K562 (cell line): ENCODE measurements at regions not wholly inside any gene's neighbourhood (a gene's known extent, or its start where the extent isn't known, plus 50 kb on each side); places are given as distances from the start of the nearest gene placed in this dataset.

ENCODE experiments used
- CTCF ChIP-seq, 3 experiments: IDR thresholded peaks in 2 of 3; conservative IDR thresholded peaks in 1 of 3; 2 replicates each; pipeline ENCODE4 v1.5.1; 2011 to 2012; ENCODE audit warnings: low read length in 3 of 3, mild to moderate bottlenecking in 3 of 3, control low read depth in 2 of 3, improper control_type of control experiment in 1 of 3, inconsistent platforms in 1 of 3, low read depth in 1 of 3, mixed read lengths in 1 of 3, moderate library complexity in 1 of 3; ENCODE audit not compliant: insufficient read depth in 2 of 3
- CTCFL ChIP-seq: IDR thresholded peaks from 2 replicates; pipeline ENCODE4 v1.6.1; 2011; ENCODE audit warnings: borderline replicate concordance, low read depth, mild to moderate bottlenecking, moderate library complexity, low read length; ENCODE audit not compliant: insufficient read depth, poor library complexity, severe bottlenecking
- JUNB ChIP-seq: fragments of 450-650 bp; formaldehyde crosslinking; conservative IDR thresholded peaks from 2 replicates; pipeline ENCODE4 v1.4.0; 2020; ENCODE audit warnings: mild to moderate bottlenecking
- MAZ ChIP-seq, 2 experiments: fragments of 450-650 bp in 1 of 2; sonication (generic) in 1 of 2; formaldehyde crosslinking; IDR thresholded peaks in 1 of 2; conservative IDR thresholded peaks in 1 of 2; 2 replicates each; pipeline versions ENCODE4 v1.4.0 to v1.5.0; 2020; ENCODE audit warnings: mild to moderate bottlenecking in 1 of 2, missing genetic modification reagents in 1 of 2
- PHF20 ChIP-seq: fragments of 450-650 bp; IDR thresholded peaks from 2 replicates; pipeline ENCODE4 v1.6.1; 2018; ENCODE audit not compliant: partially characterized antibody
- POLR2A ChIP-seq: fragments of 450-650 bp; conservative IDR thresholded peaks from 2 replicates; pipeline ENCODE4 v1.6.1; 2016
- RBFOX2 ChIP-seq: fragments of 200-400 bp; formaldehyde crosslinking; IDR thresholded peaks from 2 replicates; pipeline ENCODE4 v1.6.1; 2017; ENCODE audit warnings: low read depth, mild to moderate bottlenecking, low read length, moderate library complexity
- ZNF124 ChIP-seq: sonication (generic); formaldehyde crosslinking; IDR thresholded peaks from 2 replicates; pipeline ENCODE4 v1.8.1; 2022; ENCODE audit warnings: missing genetic modification reagents

- TF ChIP-seq RBFOX2 = no peak
- no peak for TF ChIP-seq POLR2A
- no peak for TF ChIP-seq ZNF124
- no peak for TF ChIP-seq MAZ (CRISPR knock-in tag; conservative IDR thresholded peaks at IDR 0.05 in 1 of 2, IDR thresholded peaks at IDR 0.05 in 1 of 2)
- TF ChIP-seq CTCFL = no peak
- no peak for TF ChIP-seq JUNB (CRISPR knock-in tag)
- TF ChIP-seq CTCF (IDR thresholded peaks at IDR 0.05 in 2 of 3, conservative IDR thresholded peaks at IDR 0.05 in 1 of 3; ENCODE audit: insufficient read depth in 2 of 3, low read depth in 1 of 3, low read length in 3 of 3) = no peak
- no peak for TF ChIP-seq PHF20
Observed at GRCh38 chr2:188131281-188131680, 160.4 kb upstream of the GULP1 start.
